ENCODE measurements at regions not wholly inside any gene's neighbourhood (a gene's known extent, or its start where the extent isn't known, plus 50 kb on each side); places are given as distances from the start of the nearest gene placed in this dataset.

DNA sequence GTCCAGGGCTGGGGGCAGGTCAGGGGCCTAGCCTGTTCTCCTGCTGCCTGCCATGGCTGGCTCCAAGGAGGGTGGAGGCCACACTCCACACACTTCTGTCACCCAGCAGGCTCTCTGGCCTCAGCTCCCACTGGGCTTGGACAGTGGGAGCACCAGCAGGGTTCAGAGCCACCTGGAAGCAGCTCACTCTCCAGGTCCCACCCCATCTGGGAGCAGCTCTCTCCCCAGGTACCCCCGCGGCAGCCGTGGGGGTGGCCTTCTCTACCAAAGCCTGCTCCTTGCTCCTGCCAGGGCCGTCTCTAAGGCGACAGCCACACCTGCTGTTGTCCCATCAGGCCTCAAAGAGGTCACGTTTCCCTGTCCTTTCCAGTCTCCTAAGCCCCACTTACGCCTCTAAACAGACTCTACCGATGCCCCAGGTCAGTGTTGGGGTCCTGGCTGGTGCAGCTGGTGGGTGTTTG lies 142.5 kb upstream of the RET start:
- TF ChIP-seq, protein P1, sequence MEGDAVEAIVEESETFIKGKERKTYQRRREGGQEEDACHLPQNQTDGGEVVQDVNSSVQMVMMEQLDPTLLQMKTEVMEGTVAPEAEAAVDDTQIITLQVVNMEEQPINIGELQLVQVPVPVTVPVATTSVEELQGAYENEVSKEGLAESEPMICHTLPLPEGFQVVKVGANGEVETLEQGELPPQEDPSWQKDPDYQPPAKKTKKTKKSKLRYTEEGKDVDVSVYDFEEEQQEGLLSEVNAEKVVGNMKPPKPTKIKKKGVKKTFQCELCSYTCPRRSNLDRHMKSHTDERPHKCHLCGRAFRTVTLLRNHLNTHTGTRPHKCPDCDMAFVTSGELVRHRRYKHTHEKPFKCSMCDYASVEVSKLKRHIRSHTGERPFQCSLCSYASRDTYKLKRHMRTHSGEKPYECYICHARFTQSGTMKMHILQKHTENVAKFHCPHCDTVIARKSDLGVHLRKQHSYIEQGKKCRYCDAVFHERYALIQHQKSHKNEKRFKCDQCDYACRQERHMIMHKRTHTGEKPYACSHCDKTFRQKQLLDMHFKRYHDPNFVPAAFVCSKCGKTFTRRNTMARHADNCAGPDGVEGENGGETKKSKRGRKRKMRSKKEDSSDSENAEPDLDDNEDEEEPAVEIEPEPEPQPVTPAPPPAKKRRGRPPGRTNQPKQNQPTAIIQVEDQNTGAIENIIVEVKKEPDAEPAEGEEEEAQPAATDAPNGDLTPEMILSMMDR (IDR thresholded peaks at IDR 0.05), result no peak
- TF ChIP-seq EZH2 (IDR thresholded peaks at IDR 0.05; ENCODE audit: borderline replicate concordance, insufficient read depth, low read depth, low read length, poor library complexity, severe bottlenecking), result no peak
